ENCODE measurements at regions not wholly inside any gene's neighbourhood (a gene's known extent, or its start where the extent isn't known, plus 50 kb on each side); places are given as distances from the start of the nearest gene placed in this dataset.
"Not testable (repeated sequence)": the region's sequence is repeated elsewhere in the genome, so short reads cannot be mapped to it uniquely, and the experiment has no call there.

GRCh38 chr7:119556436-119556835 is 716.5 kb upstream of the KCND2 start:
- intact Hi-C loops (cut with micrococcal nuclease) = no loop called here
- H3K27ac Mint-ChIP-seq = no peak overlapping the region
- no peaks in the 10 kb centered on the region for H3K9me3 Mint-ChIP-seq
- H3K4me1 Mint-ChIP-seq (ENCODE audit: low read depth) = no peaks in the 10 kb centered on the region
- H3K36me3 Mint-ChIP-seq (ENCODE audit: low read depth) = no peaks in the 10 kb centered on the region
- H3K4me3 Mint-ChIP-seq = no peak overlapping the region
- H3K27me3 Mint-ChIP-seq = no peaks in the 10 kb centered on the region

- Mint-ChIP-seq H3K9me3 (peaks cover 21% of the 10 kb centered on the region), H3K36me3 (ENCODE audit: low read depth) (no peaks in the 10 kb centered on the region), H3K4me1 (ENCODE audit: low read depth) (no peaks in the 10 kb centered on the region), H3K27me3 (no peaks in the 10 kb centered on the region), H3K4me3 (no peak overlapping the region), H3K27ac (no peak overlapping the region)
- intact Hi-C loops (cut with micrococcal nuclease) = no loop called here
Observed at GRCh38 chr7:119561751-119562150, 711.2 kb upstream of the KCND2 start.

GRCh38 chr7:119562839-119563238 is 710.1 kb upstream of the KCND2 start:
- no peak overlapping the region for H3K4me3 Mint-ChIP-seq
- H3K4me1 Mint-ChIP-seq (ENCODE audit: low read depth) = no peaks in the 10 kb centered on the region
- no peaks in the 10 kb centered on the region for H3K27me3 Mint-ChIP-seq
- peaks cover 25% of the 10 kb centered on the region for H3K9me3 Mint-ChIP-seq
- intact Hi-C loops (cut with micrococcal nuclease) = no loop called here
- no peaks in the 10 kb centered on the region for H3K36me3 Mint-ChIP-seq (ENCODE audit: low read depth)
- H3K27ac Mint-ChIP-seq = no peak overlapping the region

- Mint-ChIP-seq H3K9me3 (peaks cover 19% of the 10 kb centered on the region), H3K36me3 (ENCODE audit: low read depth) (no peaks in the 10 kb centered on the region), H3K4me3 (no peak overlapping the region), H3K27me3 (no peaks in the 10 kb centered on the region), H3K4me1 (ENCODE audit: low read depth) (no peaks in the 10 kb centered on the region), H3K27ac (no peak overlapping the region)
- intact Hi-C loops (cut with micrococcal nuclease) = no loop called here
Observed at GRCh38 chr7:119571666-119572065, 701.3 kb upstream of the KCND2 start.

- Mint-ChIP-seq H3K27ac (no peak overlapping the region), H3K4me1 (ENCODE audit: low read depth) (no peaks in the 10 kb centered on the region), H3K4me3 (no peak overlapping the region), H3K36me3 (ENCODE audit: low read depth) (no peaks in the 10 kb centered on the region), H3K9me3 (peaks cover 17% of the 10 kb centered on the region), H3K27me3 (no peaks in the 10 kb centered on the region)
- intact Hi-C loops (cut with micrococcal nuclease) = no loop called here
Observed at GRCh38 chr7:119572132-119572531, 700.8 kb upstream of the KCND2 start.

GRCh38 chr7:119572541-119572940 is 700.4 kb upstream of the KCND2 start:
- H3K4me3 Mint-ChIP-seq = no peak overlapping the region
- intact Hi-C loops (cut with micrococcal nuclease) = no loop called here
- H3K9me3 Mint-ChIP-seq = peaks cover 21% of the 10 kb centered on the region
- H3K27me3 Mint-ChIP-seq = no peaks in the 10 kb centered on the region
- no peak overlapping the region for H3K27ac Mint-ChIP-seq
- H3K4me1 Mint-ChIP-seq (ENCODE audit: low read depth) = no peaks in the 10 kb centered on the region
- H3K36me3 Mint-ChIP-seq (ENCODE audit: low read depth) = no peaks in the 10 kb centered on the region

- no peak overlapping the region for H3K27ac Mint-ChIP-seq
- no peak overlapping the region for H3K4me3 Mint-ChIP-seq
- intact Hi-C loops (cut with micrococcal nuclease) = no loop called here
- H3K4me1 Mint-ChIP-seq (ENCODE audit: low read depth) = no peaks in the 10 kb centered on the region
- H3K36me3 Mint-ChIP-seq (ENCODE audit: low read depth) = no peaks in the 10 kb centered on the region
- no peaks in the 10 kb centered on the region for H3K27me3 Mint-ChIP-seq
- peaks cover 22% of the 10 kb centered on the region for H3K9me3 Mint-ChIP-seq
Observed at GRCh38 chr7:119578116-119578515, 694.9 kb upstream of the KCND2 start.

- intact Hi-C loops (cut with micrococcal nuclease) = no loop called here
- no peaks in the 10 kb centered on the region for H3K27me3 Mint-ChIP-seq
Observed at GRCh38 chr7:119594956-119595355, 678.0 kb upstream of the KCND2 start.

GRCh38 chr7:119596651-119597050 is 676.3 kb upstream of the KCND2 start:
- Mint-ChIP-seq H3K9me3 (no peaks in the 10 kb centered on the region), H3K4me3 (no peak overlapping the region), H3K27ac (no peak overlapping the region), H3K27me3 (no peaks in the 10 kb centered on the region), H3K36me3 (ENCODE audit: low read depth) (no peaks in the 10 kb centered on the region), H3K4me1 (ENCODE audit: low read depth) (no peaks in the 10 kb centered on the region)
- intact Hi-C loops (cut with micrococcal nuclease) = no loop called here

More at GRCh38 chr7:119594956-119595355, 678.0 kb upstream of the KCND2 start:
- H3K27ac Mint-ChIP-seq = no peak overlapping the region
- H3K9me3 Mint-ChIP-seq = no peaks in the 10 kb centered on the region
- H3K36me3 Mint-ChIP-seq (ENCODE audit: low read depth) = no peaks in the 10 kb centered on the region
- H3K4me1 Mint-ChIP-seq (ENCODE audit: low read depth) = no peaks in the 10 kb centered on the region
- H3K4me3 Mint-ChIP-seq = no peak overlapping the region

GRCh38 chr7:119606297-119606696 is 666.7 kb upstream of the KCND2 start:
- Mint-ChIP-seq H3K4me3 (no peak overlapping the region), H3K27ac (no peak overlapping the region), H3K27me3 (no peaks in the 10 kb centered on the region), H3K4me1 (ENCODE audit: low read depth) (no peaks in the 10 kb centered on the region), H3K9me3 (peaks cover 45% of the 10 kb centered on the region), H3K36me3 (ENCODE audit: low read depth) (no peaks in the 10 kb centered on the region)
- intact Hi-C loops (cut with micrococcal nuclease) = no loop called here

- Mint-ChIP-seq H3K4me3 (no peak overlapping the region), H3K9me3 (no peaks in the 10 kb centered on the region), H3K36me3 (ENCODE audit: low read depth) (no peaks in the 10 kb centered on the region), H3K4me1 (ENCODE audit: low read depth) (no peaks in the 10 kb centered on the region), H3K27me3 (no peaks in the 10 kb centered on the region), H3K27ac (no peak overlapping the region)
- intact Hi-C loops (cut with micrococcal nuclease) = no loop called here
Observed at GRCh38 chr7:119620769-119621168, 652.2 kb upstream of the KCND2 start.

GRCh38 chr7:119623427-119623826 is 649.5 kb upstream of the KCND2 start:
- intact Hi-C loops (cut with micrococcal nuclease) = no loop called here
- H3K27ac Mint-ChIP-seq = no peak overlapping the region
- H3K36me3 Mint-ChIP-seq (ENCODE audit: low read depth) = no peaks in the 10 kb centered on the region
- no peaks in the 10 kb centered on the region for H3K4me1 Mint-ChIP-seq (ENCODE audit: low read depth)
- no peak overlapping the region for H3K4me3 Mint-ChIP-seq
- no peaks in the 10 kb centered on the region for H3K9me3 Mint-ChIP-seq
- no peaks in the 10 kb centered on the region for H3K27me3 Mint-ChIP-seq

GRCh38 chr7:119630406-119630969 is 642.5 kb upstream of the KCND2 start:
- Mint-ChIP-seq H3K9me3 (no peaks in the 10 kb centered on the region), H3K36me3 (ENCODE audit: low read depth) (no peaks in the 10 kb centered on the region), H3K4me3 (no peak overlapping the region), H3K27ac (no peak overlapping the region), H3K4me1 (ENCODE audit: low read depth) (no peaks in the 10 kb centered on the region), H3K27me3 (no peaks in the 10 kb centered on the region)
- intact Hi-C loops (cut with micrococcal nuclease) = no loop called here

- H3K27ac Mint-ChIP-seq; intact Hi-C loops (cut with micrococcal nuclease); H3K36me3 Mint-ChIP-seq (ENCODE audit: low read depth); H3K27me3 Mint-ChIP-seq; H3K4me1 Mint-ChIP-seq (ENCODE audit: low read depth); H3K4me3 Mint-ChIP-seq: not testable (repeated sequence)
- peaks cover 16% of the 10 kb centered on the region for H3K9me3 Mint-ChIP-seq
Observed at GRCh38 chr7:119633812-119634211, 639.2 kb upstream of the KCND2 start.

GRCh38 chr7:119640326-119640725 is 632.6 kb upstream of the KCND2 start:
- peaks cover 32% of the 10 kb centered on the region for H3K9me3 Mint-ChIP-seq
- H3K4me3 Mint-ChIP-seq = no peak overlapping the region

More at GRCh38 chr7:119640326-119640725, 632.6 kb upstream of the KCND2 start:
- no peaks in the 10 kb centered on the region for H3K27me3 Mint-ChIP-seq
- H3K4me1 Mint-ChIP-seq (ENCODE audit: low read depth) = no peaks in the 10 kb centered on the region
- intact Hi-C loops (cut with micrococcal nuclease) = no loop called here
- H3K36me3 Mint-ChIP-seq (ENCODE audit: low read depth) = no peaks in the 10 kb centered on the region
- no peak overlapping the region for H3K27ac Mint-ChIP-seq

Measured in dendritic cell treated with granulocyte-macrophage colony-stimulating factor and Interleukin-4, amounts not matched to agents 40 ng/mL and 50 ng/mL, for 4 days (primary cell).